Transverse colon (tissue), 4 donors: ENCODE measurements at regions not wholly inside any gene's neighbourhood (a gene's known extent, or its start where the extent isn't known, plus 50 kb on each side); places are given as distances from the start of the nearest gene placed in this dataset.

Experiments used
- DNase-seq: peaks from one replicate; pipeline ENCODE4 v3.0.0-alpha.2; 2019
- H3K27ac ChIP-seq, 4 donors: fragments of 200-600 bp; sonication (generic); 2 replicates each; pipeline ENCODE4 v1.5.1; 2016 to 2018; ENCODE audit warnings: inconsistent platforms in 4 of 4
- H3K27me3 ChIP-seq: fragments of 200-600 bp; sonication (generic); 2 replicates; pipeline ENCODE4 v1.5.1; 2017; ENCODE audit warnings: inconsistent platforms
- H3K36me3 ChIP-seq, 4 donors: fragments of 200-600 bp; sonication (generic); 2 replicates each; pipeline ENCODE4 v1.5.1; 2017 to 2019; ENCODE audit warnings: inconsistent platforms in 4 of 4
- H3K4me1 ChIP-seq, 4 donors: fragments of 200-600 bp; sonication (generic); 2 replicates each; pipeline ENCODE4 v1.5.1; 2017 to 2020; ENCODE audit warnings: inconsistent platforms in 4 of 4
- H3K4me3 ChIP-seq, 4 donors: fragments of 200-600 bp; sonication (generic); 1 replicate in 1 of 4; 2 replicates in 3 of 4; pipeline versions ENCODE4 v1.5.1 to v1.6.1; 2017 to 2019; ENCODE audit warnings: inconsistent platforms in 4 of 4
- H3K9me3 ChIP-seq, 2 donors: fragments of 200-600 bp; sonication (generic); 2 replicates each; pipeline ENCODE4 v1.5.1; 2017 to 2019; ENCODE audit warnings: inconsistent platforms in 2 of 2
- CTCF ChIP-seq, 5 experiments: fragments of 200-600 bp in 3 of 5; fragments of 450-650 bp in 2 of 5; sonication (generic) in 3 of 5; IDR thresholded peaks; 1 replicate in 2 of 5; 2 replicates in 3 of 5; pipeline ENCODE4 v1.5.1; 2016 to 2017; ENCODE audit warnings: antibody characterized with exemption in 5 of 5, inconsistent platforms in 3 of 5, mild to moderate bottlenecking in 2 of 5, moderate library complexity in 1 of 5
- EP300 ChIP-seq: sonication (generic); formaldehyde crosslinking; IDR thresholded peaks from one replicate; pipeline ENCODE4 v1.6.1; 2017; ENCODE audit warnings: antibody characterized with exemption, low read depth
- POLR2A ChIP-seq: fragments of 450-650 bp; IDR thresholded peaks from one replicate; pipeline ENCODE4 v1.6.1; 2016; ENCODE audit warnings: antibody characterized with exemption, mild to moderate bottlenecking, moderate library complexity
- POLR2AphosphoS5 ChIP-seq, 3 donors: sonication (generic); formaldehyde crosslinking; IDR thresholded peaks; one replicate each; pipeline ENCODE4 v1.6.1; 2016; ENCODE audit warnings: antibody characterized with exemption in 3 of 3
- WGBS, 2 donors: methylation state at CpG; one replicate each; pipeline ENCODE4 v1.1.5; 2018; ENCODE audit warnings: low coverage in 1 of 2; 5-methylcytosine and 5-hydroxymethylcytosine counted together
- in situ Hi-C, 4 donors: fragments of 200-750 bp; cut with MboI; loops; one replicate each; pipeline versions ENCODE4 v1.15.0 to v1.15.1; 2017; ENCODE audit warnings: low sequenced_read_pairs in 3 of 4, low pct_ligation_motif_present in 1 of 4, low pct_unique_long_range_greater_than_20kb in 1 of 4
- intact Hi-C: fragments of 100-400 bp; cut with DNase I; formaldehyde crosslinking; loops from one replicate; pipeline ENCODE4 v1.15.1; 2023; ENCODE audit warnings: low total_unique reads

- no peak for DNase-seq
- intact Hi-C loops (no loop called here), in situ Hi-C loops (no loop called here)
- Histone ChIP-seq H3K9me3 (no peaks in the 10 kb centered on the region), H3K4me1 (peaks cover 3 to 12% (median 10%) of the 10 kb centered on the region in 4 donors), H3K36me3 (no peaks in the 10 kb centered on the region), H3K4me3 (no peak overlapping the region), H3K27me3 (no peaks in the 10 kb centered on the region), H3K27ac (peak overlapping the region in 1 of 4 donors; percentile 39)
- TF ChIP-seq POLR2A (no peak), CTCF (IDR thresholded peaks at IDR 0.05) (no peak), POLR2AphosphoS5 (IDR thresholded peaks at IDR 0.05) (no peak), EP300 (no peak)
- WGBS, 2 donors = 75 to 87% methylated on average over 5 to 10 of the region's 10 CpGs
These were observed 147.1 kb downstream of the CPEB2 start for GRCh38 chr4:15149234-15149838.

GRCh38 chr4:15149839-15150592 lies 147.7 kb downstream of the CPEB2 start:
- intact Hi-C loops (no loop called here), in situ Hi-C loops (loop anchor here in 1 of 4 donors (25.0 kb wide), 1 partner anchor 1488 kb away; no protein-coding TSS in a partner anchor)
- Histone ChIP-seq H3K36me3 (no peaks in the 10 kb centered on the region), H3K27ac (peak overlapping the region in 1 of 4 donors; percentile 39), H3K4me1 (peaks cover 3 to 12% (median 10%) of the 10 kb centered on the region in 4 donors), H3K9me3 (no peaks in the 10 kb centered on the region), H3K4me3 (no peak overlapping the region), H3K27me3 (no peaks in the 10 kb centered on the region)
- TF ChIP-seq POLR2AphosphoS5 (IDR thresholded peaks at IDR 0.05) (no peak), CTCF (IDR thresholded peaks at IDR 0.05) (no peak), POLR2A (no peak), EP300 (no peak)
- 39 to 73% methylated on average over 3 to 9 of the region's 9 CpGs for WGBS, 2 donors
- peak; percentile 46 for DNase-seq

GRCh38 chr4:15150631-15151030 lies 148.3 kb downstream of the CPEB2 start:
- no peak for TF ChIP-seq POLR2A
- no peak for TF ChIP-seq EP300
- no peak for TF ChIP-seq CTCF (IDR thresholded peaks at IDR 0.05)
- TF ChIP-seq POLR2AphosphoS5 (IDR thresholded peaks at IDR 0.05) = no peak
- intact Hi-C loops (no loop called here), in situ Hi-C loops (loop anchor here in 1 of 4 donors (25.0 kb wide), 1 partner anchor 1488 kb away; no protein-coding TSS in a partner anchor)
- H3K36me3 ChIP-seq = no peaks in the 10 kb centered on the region
- no peaks in the 10 kb centered on the region for H3K9me3 ChIP-seq
- DNase-seq = no peak
- H3K27ac ChIP-seq = no peak overlapping the region
- WGBS, 2 donors = 86% methylated on average over 2 of the region's 2 CpGs; no CpG with 5 or more reads in 1 of the 2 donors
- H3K4me1 ChIP-seq = peaks cover 3 to 12% (median 10%) of the 10 kb centered on the region in 4 donors
- no peaks in the 10 kb centered on the region for H3K27me3 ChIP-seq
- no peak overlapping the region for H3K4me3 ChIP-seq

GRCh38 chr4:15151033-15151432 lies 148.8 kb downstream of the CPEB2 start:
- Histone ChIP-seq H3K36me3 (no peaks in the 10 kb centered on the region), H3K9me3 (no peaks in the 10 kb centered on the region), H3K27ac (no peak overlapping the region), H3K27me3 (no peaks in the 10 kb centered on the region), H3K4me3 (no peak overlapping the region), H3K4me1 (peaks cover 3 to 12% (median 10%) of the 10 kb centered on the region in 4 donors)
- TF ChIP-seq EP300 = no peak
- TF ChIP-seq POLR2AphosphoS5 (IDR thresholded peaks at IDR 0.05) = no peak
- no peak for TF ChIP-seq POLR2A
- TF ChIP-seq CTCF (IDR thresholded peaks at IDR 0.05) = no peak
- 100% methylated on average over 1 of the region's 1 CpG for WGBS, 2 donors
- no peak for DNase-seq
- in situ Hi-C loops = loop anchor here in 1 of 4 donors (25.0 kb wide), 1 partner anchor 1489 kb away; no protein-coding TSS in a partner anchor
- intact Hi-C loops = no loop called here
